ENCODE measurements at regions not wholly inside any gene's neighbourhood (a gene's known extent, or its start where the extent isn't known, plus 50 kb on each side); places are given as distances from the start of the nearest gene placed in this dataset.

- Histone ChIP-seq H3F3A (ENCODE audit: insufficient read depth, low read length, poor library complexity, severe bottlenecking) (no peaks in the 10 kb centered on the region), H3K9ac (ENCODE audit: low read length) (no peak overlapping the region), H3K36me3 (ENCODE audit: insufficient read depth, low read length) (no peaks in the 10 kb centered on the region), H3K9me2 (ENCODE audit: insufficient read depth, low read length) (no peaks in the 10 kb centered on the region), H3K4me3 (ENCODE audit: low read length) (no peak overlapping the region), H3K9me3 (ENCODE audit: low read length) (no peaks in the 10 kb centered on the region), H3K27ac (ENCODE audit: low read length) (no peak overlapping the region), H2AFZ (ENCODE audit: low read depth, low read length) (no peak overlapping the region), H3K27me3 (ENCODE audit: insufficient read depth, low read depth, low read length) (no peaks in the 10 kb centered on the region), H3K79me2 (replicated peaks; ENCODE audit: insufficient read depth, low read length) (no peaks in the 10 kb centered on the region), H4K20me1 (ENCODE audit: insufficient read depth) (no peaks in the 10 kb centered on the region), H3K4me2 (ENCODE audit: low read length) (no peak overlapping the region)
- TF ChIP-seq EZH2 (IDR thresholded peaks at IDR 0.05; ENCODE audit: borderline replicate concordance, insufficient read depth, low read length, poor library complexity, severe bottlenecking) (no peak), CTCF (IDR thresholded peaks at IDR 0.05; ENCODE audit: poor library complexity, severe bottlenecking) (no peak), EP300 (conservative IDR thresholded peaks at IDR 0.05; ENCODE audit: poor library complexity, severe bottlenecking) (no peak), MXI1 (conservative IDR thresholded peaks at IDR 0.05; ENCODE audit: poor library complexity, severe bottlenecking) (no peak), REST (IDR thresholded peaks at IDR 0.05; ENCODE audit: borderline replicate concordance) (no peak), SMC3 (conservative IDR thresholded peaks at IDR 0.05; ENCODE audit: poor library complexity) (no peak), RAD21 (conservative IDR thresholded peaks at IDR 0.05) (no peak), TAF1 (IDR thresholded peaks at IDR 0.05; ENCODE audit: low read depth) (no peak), POLR2AphosphoS5 (IDR thresholded peaks at IDR 0.05) (no peak)
Observed at GRCh38 chr4:130238121-130238520, 1142.2 kb downstream of the C4orf33 start.

GRCh38 chr4:130249002-130249401 is 1153.0 kb downstream of the C4orf33 start:
- Histone ChIP-seq H3K36me3 (ENCODE audit: insufficient read depth, low read length) (no peaks in the 10 kb centered on the region), H3K4me2 (ENCODE audit: low read length) (no peak overlapping the region), H3K27ac (ENCODE audit: low read length) (no peak overlapping the region), H3K9me2 (ENCODE audit: insufficient read depth, low read length) (no peaks in the 10 kb centered on the region), H3K4me3 (ENCODE audit: low read length) (no peak overlapping the region), H2AFZ (ENCODE audit: low read depth, low read length) (no peak overlapping the region), H3K9me3 (ENCODE audit: low read length) (no peaks in the 10 kb centered on the region), H3K79me2 (replicated peaks; ENCODE audit: insufficient read depth, low read length) (no peaks in the 10 kb centered on the region), H3K9ac (ENCODE audit: low read length) (no peak overlapping the region), H3F3A (ENCODE audit: insufficient read depth, low read length, poor library complexity, severe bottlenecking) (no peaks in the 10 kb centered on the region), H4K20me1 (ENCODE audit: insufficient read depth) (no peaks in the 10 kb centered on the region), H3K27me3 (ENCODE audit: insufficient read depth, low read depth, low read length) (no peaks in the 10 kb centered on the region)
- TF ChIP-seq MXI1 (conservative IDR thresholded peaks at IDR 0.05; ENCODE audit: poor library complexity, severe bottlenecking) (no peak), EP300 (conservative IDR thresholded peaks at IDR 0.05; ENCODE audit: poor library complexity, severe bottlenecking) (no peak), EZH2 (IDR thresholded peaks at IDR 0.05; ENCODE audit: borderline replicate concordance, insufficient read depth, low read length, poor library complexity, severe bottlenecking) (no peak), RAD21 (conservative IDR thresholded peaks at IDR 0.05) (no peak), SMC3 (conservative IDR thresholded peaks at IDR 0.05; ENCODE audit: poor library complexity) (no peak), TAF1 (IDR thresholded peaks at IDR 0.05; ENCODE audit: low read depth) (no peak), POLR2AphosphoS5 (IDR thresholded peaks at IDR 0.05) (no peak), CTCF (IDR thresholded peaks at IDR 0.05; ENCODE audit: poor library complexity, severe bottlenecking) (no peak), REST (IDR thresholded peaks at IDR 0.05; ENCODE audit: borderline replicate concordance) (no peak)

Measured in neural cell (in vitro differentiated cells).